ENCODE measurements at regions not wholly inside any gene's neighbourhood (a gene's known extent, or its start where the extent isn't known, plus 50 kb on each side); places are given as distances from the start of the nearest gene placed in this dataset.

- no peaks in the 10 kb centered on the region for H3K4me1 Mint-ChIP-seq (ENCODE audit: low read depth)
- DNase-seq: no peak
- H3K27ac Mint-ChIP-seq: no peak overlapping the region
- no peak for ATAC-seq
- H3K4me3 Mint-ChIP-seq: no peak overlapping the region
- POLR2A ChIA-PET: no interaction called here
- no peaks in the 10 kb centered on the region for H3K36me3 Mint-ChIP-seq (ENCODE audit: low read depth)
- H3K27me3 Mint-ChIP-seq: peaks cover 2% of the 10 kb centered on the region
- intact Hi-C loops (cut with micrococcal nuclease): no loop called here
- no peaks in the 10 kb centered on the region for H3K9me3 Mint-ChIP-seq
- no peak for TF ChIP-seq CTCF (IDR thresholded peaks at IDR 0.05)
- CTCF ChIA-PET: interaction anchor here (0.6 kb wide), 1 partner anchor 197 kb away, joined by 3 read pairs; no protein-coding TSS in a partner anchor
Observed at GRCh38 chr4:20618731-20619130, 81.5 kb upstream of the PACRGL start.

GRCh38 chr4:20621476-20621875 lies 78.8 kb upstream of the PACRGL start:
- CTCF ChIA-PET: no interaction called here
- no peak overlapping the region for H3K27ac Mint-ChIP-seq
- POLR2A ChIA-PET: no interaction called here
- intact Hi-C loops (cut with micrococcal nuclease): no loop called here
- TF ChIP-seq CTCF (IDR thresholded peaks at IDR 0.05): no peak
- DNase-seq (no peak), ATAC-seq (no peak)
- H3K9me3 Mint-ChIP-seq: no peaks in the 10 kb centered on the region
- H3K4me3 Mint-ChIP-seq: no peak overlapping the region
- H3K4me1 Mint-ChIP-seq (ENCODE audit: low read depth): no peaks in the 10 kb centered on the region
- H3K27me3 Mint-ChIP-seq: peaks cover 7% of the 10 kb centered on the region
- no peaks in the 10 kb centered on the region for H3K36me3 Mint-ChIP-seq (ENCODE audit: low read depth)

GRCh38 chr4:20622701-20623100 lies 77.6 kb upstream of the PACRGL start:
- H3K4me3 Mint-ChIP-seq: no peak overlapping the region
- intact Hi-C loops (cut with micrococcal nuclease): no loop called here
- no peak for DNase-seq
- POLR2A ChIA-PET: no interaction called here
- H3K27me3 Mint-ChIP-seq: peaks cover 7% of the 10 kb centered on the region
- no peaks in the 10 kb centered on the region for H3K36me3 Mint-ChIP-seq (ENCODE audit: low read depth)
- no peaks in the 10 kb centered on the region for H3K4me1 Mint-ChIP-seq (ENCODE audit: low read depth)
- no peak for TF ChIP-seq CTCF (IDR thresholded peaks at IDR 0.05)
- CTCF ChIA-PET: no interaction called here
- no peak for ATAC-seq
- no peak overlapping the region for H3K27ac Mint-ChIP-seq
- H3K9me3 Mint-ChIP-seq: no peaks in the 10 kb centered on the region

GRCh38 chr4:20623939-20624338 lies 76.3 kb upstream of the PACRGL start:
- Mint-ChIP-seq H3K9me3 (no peaks in the 10 kb centered on the region), H3K27ac (no peak overlapping the region), H3K4me3 (no peak overlapping the region), H3K36me3 (ENCODE audit: low read depth) (no peaks in the 10 kb centered on the region), H3K4me1 (ENCODE audit: low read depth) (no peaks in the 10 kb centered on the region), H3K27me3 (peaks cover 7% of the 10 kb centered on the region)
- ChIA-PET POLR2A (no interaction called here), CTCF (no interaction called here)
- TF ChIP-seq CTCF (IDR thresholded peaks at IDR 0.05): no peak
- ATAC-seq (no peak), DNase-seq (no peak)
- intact Hi-C loops (cut with micrococcal nuclease): no loop called here

GRCh38 chr4:20624793-20625374 lies 75.4 kb upstream of the PACRGL start:
- intact Hi-C loops (cut with micrococcal nuclease): no loop called here
- Mint-ChIP-seq H3K9me3 (no peaks in the 10 kb centered on the region), H3K27me3 (peaks cover 7% of the 10 kb centered on the region), H3K36me3 (ENCODE audit: low read depth) (no peaks in the 10 kb centered on the region), H3K4me1 (ENCODE audit: low read depth) (no peaks in the 10 kb centered on the region), H3K27ac (no peak overlapping the region), H3K4me3 (no peak overlapping the region)
- DNase-seq (no peak), ATAC-seq (no peak)
- ChIA-PET POLR2A (no interaction called here), CTCF (interaction anchor here (0.6 kb wide), 1 partner anchor 49 kb away, joined by 3 read pairs; no protein-coding TSS in a partner anchor)
- no peak for TF ChIP-seq CTCF (IDR thresholded peaks at IDR 0.05)
